HG02852 (cell line): ENCODE measurements at regions not wholly inside any gene's neighbourhood (a gene's known extent, or its start where the extent isn't known, plus 50 kb on each side); places are given as distances from the start of the nearest gene placed in this dataset.
"Not testable (repeated sequence)": the region's sequence is repeated elsewhere in the genome, so short reads cannot be mapped to it uniquely, and the experiment has no call there.

Experiments
- ATAC-seq: cut with Tn5 transposase; IDR thresholded peaks from one replicate; pipeline ENCODE4 v1.9.1; 2021; ENCODE audit warnings: mild to moderate bottlenecking, moderate library complexity; ENCODE audit not compliant: unreplicated experiment

DNA sequence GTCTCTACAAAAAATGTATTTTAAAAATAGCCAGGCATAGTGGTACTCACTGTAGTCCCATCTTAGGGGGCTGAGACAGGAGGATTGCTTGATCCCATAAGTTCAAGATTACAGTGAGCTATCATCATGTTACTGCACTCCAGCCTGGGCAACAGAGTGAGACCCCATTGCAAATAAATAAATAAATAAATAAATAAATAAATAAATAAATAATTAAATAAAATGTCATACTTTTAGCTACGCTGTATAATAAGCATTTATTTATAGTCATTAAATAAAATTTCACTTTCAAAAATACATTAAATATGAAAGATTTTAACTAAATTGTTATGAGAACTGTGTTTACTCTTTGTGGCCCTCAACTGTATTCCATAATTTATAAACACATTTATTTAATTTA, 1124.2 kb downstream of the PCDH7 start:
- ATAC-seq = no peak

- no peak for ATAC-seq
Measured at GRCh38 chr4:31851946-31852345, 1131.8 kb downstream of the PCDH7 start.

- no peak for ATAC-seq
Measured at GRCh38 chr4:31877429-31877828, 1157.3 kb downstream of the PCDH7 start.

DNA sequence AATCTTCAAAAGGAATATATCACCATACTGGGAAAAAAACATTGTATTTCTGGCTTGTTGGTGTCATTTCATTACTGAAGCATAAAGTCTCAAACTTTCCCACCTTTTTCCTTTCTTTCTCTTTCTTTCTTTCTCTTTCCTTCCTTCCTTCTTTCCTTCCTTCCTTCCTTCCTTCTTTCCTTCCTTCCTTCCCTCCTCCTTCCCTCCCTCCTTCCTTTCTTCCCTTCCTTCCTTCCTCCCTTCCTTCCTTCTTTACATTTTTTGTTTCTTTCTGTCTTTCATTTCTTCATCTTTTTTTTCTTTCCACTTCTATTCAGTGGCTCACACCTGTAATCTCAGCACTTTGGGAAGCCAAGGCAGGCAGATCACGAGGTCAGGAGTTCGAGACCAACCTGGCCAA, 1160.7 kb downstream of the PCDH7 start:
- not testable (repeated sequence) for ATAC-seq

DNA sequence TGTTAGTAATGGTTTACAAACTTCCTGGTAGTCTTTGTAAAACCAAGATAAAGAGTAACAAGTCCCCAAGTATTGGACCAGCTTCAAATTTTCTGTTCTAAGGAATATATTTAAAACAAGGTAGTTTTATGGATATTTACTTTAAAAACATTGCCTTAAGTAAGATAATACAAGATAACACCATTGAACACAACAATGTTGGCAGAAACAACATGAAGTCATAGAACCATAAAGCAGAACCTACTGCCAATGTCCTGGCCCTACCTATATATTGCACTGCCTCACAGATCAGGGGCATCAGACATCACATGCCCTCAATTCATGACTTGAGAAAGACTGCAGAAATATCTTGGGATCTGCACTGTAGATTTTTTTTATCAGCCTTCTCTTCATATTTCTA, 1176.2 kb downstream of the PCDH7 start:
- no peak for ATAC-seq

DNA sequence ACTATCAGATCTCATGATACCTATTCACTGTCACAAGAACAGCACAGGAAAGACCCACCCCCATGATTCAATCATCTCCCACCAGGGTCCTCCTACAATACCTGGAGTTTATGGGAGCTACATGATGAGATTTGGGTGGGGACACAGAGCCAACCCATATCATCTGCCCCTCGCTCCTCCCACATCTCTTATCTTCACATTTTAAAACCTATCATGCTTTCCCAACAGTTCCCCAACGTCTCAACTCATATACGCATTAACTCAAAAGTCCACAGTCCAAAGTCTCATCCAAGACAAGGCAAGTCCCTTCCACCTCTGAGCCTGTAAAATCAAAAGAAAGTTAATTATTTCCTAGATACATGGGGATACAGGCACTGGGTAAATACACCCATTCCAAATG, 1185.2 kb downstream of the PCDH7 start:
- ATAC-seq = no peak

DNA sequence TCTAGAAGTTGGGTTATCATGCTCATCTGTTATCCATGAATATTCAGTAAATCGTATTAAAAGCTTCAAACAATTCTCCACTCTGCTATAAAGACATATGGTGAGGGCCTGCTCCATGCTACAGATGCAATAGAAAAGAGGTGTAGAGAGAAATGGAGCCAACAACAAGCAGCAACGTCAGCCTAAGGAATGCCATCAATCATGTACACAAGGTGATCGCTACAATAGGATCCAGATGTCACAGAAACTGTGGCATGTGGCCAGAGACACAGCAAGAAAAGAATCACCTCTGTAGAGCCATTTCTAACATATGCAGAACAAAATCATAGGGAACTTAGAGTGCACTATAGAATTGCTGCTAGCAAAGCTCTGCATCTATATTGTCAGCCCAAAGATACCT, 1188.1 kb downstream of the PCDH7 start:
- ATAC-seq = no peak

DNA sequence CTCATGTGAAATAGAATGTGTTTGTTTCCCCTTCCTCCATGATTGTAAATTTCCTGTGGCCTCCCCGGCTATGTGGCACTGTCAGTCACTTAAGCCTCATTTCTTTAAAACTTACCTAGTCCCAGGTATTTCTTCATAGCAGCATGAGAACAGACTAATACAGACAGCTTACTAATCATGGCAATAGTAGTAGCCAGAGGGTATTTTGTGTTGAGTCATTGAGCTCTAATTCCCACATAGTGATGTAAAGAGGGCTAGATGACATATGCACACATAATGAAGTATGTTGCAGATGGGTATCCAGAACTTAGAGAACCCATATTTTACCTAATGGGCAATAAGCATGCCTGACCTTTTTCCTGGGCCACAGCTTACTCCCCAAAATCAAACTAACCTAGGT, 1197.2 kb downstream of the PCDH7 start:
- ATAC-seq = no peak

GRCh38 chr4:31918891-31919290, 1198.7 kb downstream of the PCDH7 start:
- ATAC-seq = no peak

DNA sequence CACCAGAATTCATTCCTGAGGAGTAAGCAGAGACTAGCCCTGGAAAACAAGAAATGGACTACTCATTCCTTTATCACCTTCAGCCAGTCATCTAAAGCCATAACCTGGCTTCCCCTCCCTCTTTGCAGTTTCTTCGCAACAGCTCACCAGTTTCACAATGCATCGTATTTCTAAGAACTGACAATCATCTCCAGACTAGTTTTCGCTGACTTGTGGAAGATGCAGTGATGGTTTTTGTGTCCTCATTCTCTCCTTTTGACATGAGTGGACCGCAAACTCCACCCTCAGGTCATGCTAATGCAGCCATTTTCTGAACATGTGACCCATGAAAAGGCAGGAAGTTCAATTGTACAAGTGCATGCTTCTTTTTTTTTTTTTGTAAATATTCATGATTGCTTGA, 1203.5 kb downstream of the PCDH7 start:
- ATAC-seq = no peak

GRCh38 chr4:31929676-31930345, 1209.6 kb downstream of the PCDH7 start:
- ATAC-seq = no peak

DNA sequence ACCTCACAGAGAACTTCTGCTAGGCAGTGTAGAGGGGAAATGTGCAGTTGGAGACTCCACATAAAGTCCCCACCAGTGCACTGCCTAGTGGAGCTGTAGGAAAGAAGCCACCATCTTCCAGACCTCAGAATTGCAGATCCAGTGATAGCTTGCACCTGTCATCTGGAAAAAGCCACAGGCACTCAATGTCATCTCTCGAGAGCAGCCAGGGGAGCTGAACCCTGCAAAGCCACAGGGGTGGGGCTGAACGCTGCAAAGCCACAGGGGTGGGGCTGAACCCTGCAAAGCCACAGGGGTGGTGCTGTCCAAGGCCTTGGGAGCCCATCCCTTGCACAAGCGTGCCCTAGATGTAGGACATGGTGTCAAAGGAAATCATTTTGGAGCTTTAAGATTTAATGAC, 1226.3 kb downstream of the PCDH7 start:
- ATAC-seq = no peak

DNA sequence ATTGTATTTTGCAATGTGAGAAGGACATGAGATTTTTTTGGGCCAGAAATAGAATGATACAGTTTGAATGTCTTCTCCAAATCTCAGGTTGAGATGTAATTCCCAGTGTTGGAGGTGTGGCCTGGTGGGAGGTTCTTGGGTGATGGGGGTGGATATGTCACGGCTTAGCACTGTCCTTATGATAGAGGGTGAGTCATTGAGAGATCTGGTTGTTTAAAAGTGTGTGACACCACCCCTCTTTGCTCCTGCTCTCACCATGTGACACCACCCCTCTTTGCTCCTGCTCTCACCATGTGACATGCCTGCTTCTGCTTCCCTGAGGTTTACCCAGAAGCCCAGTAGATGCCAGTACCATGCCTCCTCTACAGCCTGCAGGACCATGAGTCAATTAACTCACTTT, 1226.9 kb downstream of the PCDH7 start:
- no peak for ATAC-seq

GRCh38 chr4:31949045-31949444, 1228.9 kb downstream of the PCDH7 start:
- ATAC-seq = no peak

DNA sequence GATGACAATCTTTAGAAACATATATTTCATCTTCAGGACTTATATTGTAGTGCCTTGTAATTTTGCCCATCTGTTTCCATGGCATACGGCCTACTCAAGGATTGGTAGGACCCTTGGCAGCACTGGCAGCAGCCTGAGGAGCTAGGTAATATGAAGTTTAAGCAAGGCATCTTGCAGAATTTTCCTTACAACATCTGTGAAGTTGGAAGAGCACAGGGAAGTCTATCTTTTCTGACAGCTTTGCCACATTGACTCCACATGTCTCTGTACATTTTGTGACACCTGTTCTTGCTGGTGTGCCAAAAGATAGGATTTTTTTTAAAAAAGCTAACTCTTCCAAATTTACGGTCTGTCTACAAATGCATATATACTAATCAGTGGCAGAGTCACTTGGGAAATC, 1235.2 kb downstream of the PCDH7 start:
- ATAC-seq = no peak

- ATAC-seq = no peak
Measured at GRCh38 chr4:31959972-31960371, 1239.8 kb downstream of the PCDH7 start.

GRCh38 chr4:31964685-31965084, 1244.5 kb downstream of the PCDH7 start:
- no peak for ATAC-seq

DNA sequence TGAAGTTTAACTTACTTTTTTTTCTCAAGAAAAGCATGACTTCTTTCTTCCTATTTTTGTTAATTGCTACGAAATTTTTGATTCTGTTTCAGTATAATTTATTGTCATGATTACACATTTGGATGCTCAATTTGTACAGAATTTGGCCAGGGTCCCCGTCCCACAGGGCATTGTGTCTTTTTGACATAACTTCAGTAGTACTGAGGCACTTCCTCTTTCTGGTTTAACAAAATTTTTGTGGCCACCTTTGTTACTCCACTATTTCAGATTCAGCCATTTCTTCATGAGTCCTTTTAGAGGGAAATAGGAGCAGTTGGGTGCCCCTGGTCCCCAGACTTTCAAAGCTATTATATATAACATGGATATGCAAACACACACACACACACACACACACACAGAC, 1248.7 kb downstream of the PCDH7 start:
- ATAC-seq = no peak

GRCh38 chr4:31974490-31975002, 1254.4 kb downstream of the PCDH7 start:
- no peak for ATAC-seq

- no peak for ATAC-seq
Measured at GRCh38 chr4:31979988-31980387, 1259.8 kb downstream of the PCDH7 start.

DNA sequence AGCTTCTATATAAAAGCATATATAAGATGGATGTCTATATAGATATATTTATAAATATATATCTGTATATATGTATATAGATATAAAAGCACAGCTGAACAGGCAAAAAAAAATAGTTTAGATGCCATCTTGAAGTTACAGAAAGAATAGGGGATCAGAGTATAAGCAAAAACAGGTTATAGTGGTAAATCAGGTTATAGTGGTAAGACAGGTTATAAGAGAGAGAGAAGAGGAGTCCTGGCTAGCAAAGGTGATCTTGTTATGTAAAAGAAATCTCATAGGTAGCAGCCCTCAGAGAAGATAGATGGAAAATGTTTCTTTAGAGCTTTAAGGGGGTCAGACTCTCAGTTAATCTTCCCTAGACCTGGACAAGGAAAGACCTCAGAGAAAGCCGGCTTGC, 1263.1 kb downstream of the PCDH7 start:
- no peak for ATAC-seq

DNA sequence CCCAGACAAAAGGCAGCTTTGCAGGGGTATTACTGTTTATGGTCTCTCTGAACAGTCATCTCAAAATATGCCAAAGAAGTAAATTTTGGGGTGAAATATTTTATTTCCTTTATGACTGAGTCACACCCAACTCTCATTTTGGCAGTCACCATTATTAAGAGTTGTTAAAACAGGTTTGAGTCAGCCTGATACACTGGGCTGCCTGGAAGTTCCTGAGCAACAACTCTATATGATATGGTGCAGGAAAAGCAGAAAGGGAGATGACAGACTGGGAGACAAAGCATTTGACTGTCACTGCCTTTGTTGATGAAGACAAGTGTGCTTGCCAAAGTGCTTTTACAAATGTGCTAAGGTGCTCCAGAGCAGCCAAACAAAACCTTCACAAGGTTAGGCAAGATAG, 1263.5 kb downstream of the PCDH7 start:
- no peak for ATAC-seq

- no peak for ATAC-seq
Measured at GRCh38 chr4:31984872-31985271, 1264.7 kb downstream of the PCDH7 start.
